Omental fat pad (tissue), 3 donors: ENCODE measurements at regions not wholly inside any gene's neighbourhood (a gene's known extent, or its start where the extent isn't known, plus 50 kb on each side); places are given as distances from the start of the nearest gene placed in this dataset.

Source experiments
- ATAC-seq: fragments of 150-250 bp; one replicate; pipeline ENCODE4 v1.9.1; 2016; ENCODE audit warnings: mild to moderate bottlenecking, moderate library complexity; ENCODE audit not compliant: low FRiP score
- DNase-seq: peaks from one replicate; pipeline ENCODE4 v3.0.0-alpha.2; 2019; ENCODE audit warnings: low spot score
- CTCF ChIP-seq, 3 donors: fragments of 450-650 bp; IDR thresholded peaks; one replicate each; pipeline ENCODE4 v1.5.1; 2016 to 2017; ENCODE audit warnings: antibody characterized with exemption in 3 of 3, mild to moderate bottlenecking in 3 of 3, moderate library complexity in 2 of 3

- DNase-seq = no peak
- no peak for TF ChIP-seq CTCF (IDR thresholded peaks at IDR 0.05)
Measured at GRCh38 chr7:33757050-33757449, 148.3 kb upstream of the BMPER start.

GRCh38 chr7:33757563-33758165, 147.7 kb upstream of the BMPER start:
- peak; percentile 43 for ATAC-seq
- peak; percentile 64 for DNase-seq
- TF ChIP-seq CTCF (IDR thresholded peaks at IDR 0.05) = peak in 1 of 3 donors; percentile 14

More at GRCh38 chr7:33757050-33757449, 148.3 kb upstream of the BMPER start:
- ATAC-seq = peak; percentile 78

- DNase-seq = no peak
- TF ChIP-seq CTCF (IDR thresholded peaks at IDR 0.05) = no peak
- ATAC-seq = no peak
Measured at GRCh38 chr7:33760146-33760545, 145.2 kb upstream of the BMPER start.

- DNase-seq = no peak
- no peak for TF ChIP-seq CTCF (IDR thresholded peaks at IDR 0.05)
- no peak for ATAC-seq
Measured at GRCh38 chr7:33760834-33761233, 144.5 kb upstream of the BMPER start.

- ATAC-seq = no peak
- no peak for TF ChIP-seq CTCF (IDR thresholded peaks at IDR 0.05)
Measured at GRCh38 chr7:33761449-33762080, 143.8 kb upstream of the BMPER start.

GRCh38 chr7:33762151-33762910, 143.0 kb upstream of the BMPER start:
- ATAC-seq = no peak
- TF ChIP-seq CTCF (IDR thresholded peaks at IDR 0.05) = no peak
- DNase-seq = no peak

More at GRCh38 chr7:33761449-33762080, 143.8 kb upstream of the BMPER start:
- no peak for DNase-seq
